ENCODE measurements at regions not wholly inside any gene's neighbourhood (a gene's known extent, or its start where the extent isn't known, plus 50 kb on each side); places are given as distances from the start of the nearest gene placed in this dataset.

- H3K4me1 ChIP-seq (ENCODE audit: control insufficient read depth in 2 of 2, insufficient read depth in 2 of 2, low read length in 2 of 2): no peaks in the 10 kb centered on the region
- Mint-ChIP-seq H3K4me3 (no peak overlapping the region), H3K27me3 (no peaks in the 10 kb centered on the region), H3K27ac (no peak overlapping the region), H3K9me3 (ENCODE audit: insufficient read depth) (peaks cover 13% of the 10 kb centered on the region), H3K4me1 (no peaks in the 10 kb centered on the region)
- no peak overlapping the region for H3K9ac ChIP-seq (ENCODE audit: low read length)
- ChIA-PET CTCF (no interaction called here), POLR2A (no interaction called here)
- ATAC-seq (ENCODE audit: low read depth) (no peak), DNase-seq (no peak)
- no peak overlapping the region for H3K4me3 ChIP-seq (ENCODE audit: control extremely low read depth in 1 of 5, extremely low read depth in 1 of 5, insufficient read depth in 1 of 5, low read depth in 2 of 5, low read length in 4 of 5)
- intact Hi-C loops (cut with micrococcal nuclease): no loop called here
- H3K9me3 ChIP-seq (ENCODE audit: control extremely low read depth in 1 of 3, control insufficient read depth in 2 of 3, insufficient read depth in 1 of 3, low read length in 2 of 3): peaks cover 0 to 5% (median 0%) of the 10 kb centered on the region in 3 donors
- no peaks in the 10 kb centered on the region for H3K79me2 ChIP-seq (ENCODE audit: control insufficient read depth, insufficient read depth, low read length)
- TF ChIP-seq EZH2 (IDR thresholded peaks at IDR 0.05; ENCODE audit: borderline replicate concordance, insufficient read depth, low read depth, low read length, poor library complexity, severe bottlenecking): no peak
- no peak for TF ChIP-seq CTCF (IDR thresholded peaks at IDR 0.05)
- H3K27me3 ChIP-seq (replicated peaks in 1 of 4; ENCODE audit: control extremely low read depth in 1 of 4, control insufficient read depth in 3 of 4, insufficient read depth in 4 of 4, low read length in 3 of 4): no peaks in the 10 kb centered on the region
- no peaks in the 10 kb centered on the region for H4K20me1 ChIP-seq (ENCODE audit: control insufficient read depth, insufficient read depth, low read length, poor library complexity, severe bottlenecking)
- no peak overlapping the region for H2AFZ ChIP-seq (ENCODE audit: insufficient read depth, low read depth, low read length, poor library complexity, severe bottlenecking)
- H3K4me2 ChIP-seq (replicated peaks; ENCODE audit: low read depth, low read length, poor library complexity, severe bottlenecking): no peak overlapping the region
- no peak overlapping the region for H3K27ac ChIP-seq (ENCODE audit: low read length in 2 of 2)
- H3K36me3 ChIP-seq (replicated peaks in 1 of 2; ENCODE audit: control extremely low read depth in 1 of 2, control insufficient read depth in 1 of 2, extremely low read depth in 1 of 2, insufficient read depth in 2 of 2, low read length in 1 of 2): no peaks in the 10 kb centered on the region
Measured at GRCh38 chr20:12406978-12407377, 489.3 kb downstream of the BTBD3 start.

GRCh38 chr20:12409501-12409900, 491.8 kb downstream of the BTBD3 start:
- Histone ChIP-seq H3K4me1 (ENCODE audit: control insufficient read depth in 2 of 2, insufficient read depth in 2 of 2, low read length in 2 of 2) (no peaks in the 10 kb centered on the region), H2AFZ (ENCODE audit: insufficient read depth, low read depth, low read length, poor library complexity, severe bottlenecking) (no peak overlapping the region), H3K9me3 (ENCODE audit: control extremely low read depth in 1 of 3, control insufficient read depth in 2 of 3, insufficient read depth in 1 of 3, low read length in 2 of 3) (peaks cover 0 to 2% (median 0%) of the 10 kb centered on the region in 3 donors), H3K9ac (ENCODE audit: low read length) (no peak overlapping the region), H3K4me2 (replicated peaks; ENCODE audit: low read depth, low read length, poor library complexity, severe bottlenecking) (no peak overlapping the region), H3K27me3 (replicated peaks in 1 of 4; ENCODE audit: control extremely low read depth in 1 of 4, control insufficient read depth in 3 of 4, insufficient read depth in 4 of 4, low read length in 3 of 4) (no peaks in the 10 kb centered on the region), H4K20me1 (ENCODE audit: control insufficient read depth, insufficient read depth, low read length, poor library complexity, severe bottlenecking) (no peaks in the 10 kb centered on the region), H3K79me2 (ENCODE audit: control insufficient read depth, insufficient read depth, low read length) (no peaks in the 10 kb centered on the region), H3K27ac (ENCODE audit: low read length in 2 of 2) (no peak overlapping the region), H3K36me3 (replicated peaks in 1 of 2; ENCODE audit: control extremely low read depth in 1 of 2, control insufficient read depth in 1 of 2, extremely low read depth in 1 of 2, insufficient read depth in 2 of 2, low read length in 1 of 2) (no peaks in the 10 kb centered on the region), H3K4me3 (ENCODE audit: control extremely low read depth in 1 of 5, extremely low read depth in 1 of 5, insufficient read depth in 1 of 5, low read depth in 2 of 5, low read length in 4 of 5) (no peak overlapping the region)
- H3K27ac Mint-ChIP-seq: no peak overlapping the region
- TF ChIP-seq EZH2 (IDR thresholded peaks at IDR 0.05; ENCODE audit: borderline replicate concordance, insufficient read depth, low read depth, low read length, poor library complexity, severe bottlenecking) (no peak), CTCF (IDR thresholded peaks at IDR 0.05) (no peak)
- no peak for DNase-seq
- POLR2A ChIA-PET: no interaction called here
- H3K4me3 Mint-ChIP-seq: no peak overlapping the region
- H3K4me1 Mint-ChIP-seq: no peaks in the 10 kb centered on the region
- no peak for ATAC-seq (ENCODE audit: low read depth)
- WGBS (ENCODE audit: insufficient coverage): no CpG with 5 or more reads among the region's 3 CpGs
- CTCF ChIA-PET: no interaction called here
- peaks cover 6% of the 10 kb centered on the region for H3K9me3 Mint-ChIP-seq (ENCODE audit: insufficient read depth)
- no peaks in the 10 kb centered on the region for H3K27me3 Mint-ChIP-seq
- intact Hi-C loops (cut with micrococcal nuclease): no loop called here

Measured in B cell (primary cell).